ENCODE measurements at regions not wholly inside any gene's neighbourhood (a gene's known extent, or its start where the extent isn't known, plus 50 kb on each side); places are given as distances from the start of the nearest gene placed in this dataset.
"Not testable (repeated sequence)": the region's sequence is repeated elsewhere in the genome, so short reads cannot be mapped to it uniquely, and the experiment has no call there.

- DNase-seq (ENCODE audit: low spot score): no peak
Measured at GRCh38 chr14:89490466-89490865, 73.4 kb upstream of the FOXN3 start.

- DNase-seq (ENCODE audit: low spot score): peak; percentile 38
Measured at GRCh38 chr14:89489761-89490437, 72.9 kb upstream of the FOXN3 start.

- DNase-seq (ENCODE audit: low spot score): no peak
Measured at GRCh38 chr14:89486961-89487360, 69.9 kb upstream of the FOXN3 start.

DNA sequence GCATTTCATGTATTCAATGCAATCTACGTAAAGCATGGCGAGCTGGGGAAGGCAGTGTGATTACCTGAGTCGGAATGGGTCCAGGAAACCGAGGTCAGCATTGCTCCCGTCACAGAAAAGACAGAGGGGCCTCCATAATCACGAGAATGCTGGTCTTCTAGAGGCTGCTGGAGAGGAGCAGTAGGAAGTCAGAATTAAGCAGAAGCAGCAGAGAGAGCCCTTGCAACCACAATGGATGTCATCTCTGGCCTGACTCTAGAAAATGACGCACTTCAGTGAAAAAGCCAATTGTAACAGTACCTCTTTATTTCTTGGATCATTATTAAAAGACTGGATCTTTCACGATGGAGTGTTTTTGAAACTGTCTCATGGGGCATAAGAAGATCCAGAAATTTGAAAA, 69.5 kb upstream of the FOXN3 start:
- DNase-seq (ENCODE audit: low spot score): no peak

GRCh38 chr14:89485264-89485663, 68.2 kb upstream of the FOXN3 start:
- no peak for DNase-seq (ENCODE audit: low spot score)

- no peak for DNase-seq (ENCODE audit: low spot score)
Measured at GRCh38 chr14:89484051-89484844, 67.2 kb upstream of the FOXN3 start.

GRCh38 chr14:89481196-89481595, 64.2 kb upstream of the FOXN3 start:
- no peak for DNase-seq (ENCODE audit: low spot score)

- no peak for DNase-seq (ENCODE audit: low spot score)
Measured at GRCh38 chr14:89480278-89480677, 63.2 kb upstream of the FOXN3 start.

- no peak for DNase-seq (ENCODE audit: low spot score)
Measured at GRCh38 chr14:89479802-89480201, 62.8 kb upstream of the FOXN3 start.

DNA sequence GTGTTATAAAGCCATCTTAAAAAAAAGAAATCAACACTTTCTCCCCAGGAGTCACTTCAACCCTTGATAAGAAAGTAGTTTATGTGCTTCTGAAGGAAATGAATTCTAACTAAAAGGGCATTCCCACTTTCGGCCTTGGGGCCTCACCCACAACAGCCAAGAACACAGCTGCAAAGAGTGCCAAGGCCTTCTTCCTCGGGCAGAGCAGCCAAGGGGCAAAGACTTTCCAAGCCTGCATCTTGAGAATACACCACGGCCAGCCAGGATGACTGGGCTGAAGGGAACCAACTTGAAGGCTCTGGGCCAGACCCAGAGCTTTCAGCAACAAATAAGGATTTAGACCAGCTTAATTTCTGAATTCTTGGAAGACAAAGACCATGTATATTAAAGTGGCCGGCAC, 60.4 kb upstream of the FOXN3 start:
- no peak for DNase-seq (ENCODE audit: low spot score)

DNA sequence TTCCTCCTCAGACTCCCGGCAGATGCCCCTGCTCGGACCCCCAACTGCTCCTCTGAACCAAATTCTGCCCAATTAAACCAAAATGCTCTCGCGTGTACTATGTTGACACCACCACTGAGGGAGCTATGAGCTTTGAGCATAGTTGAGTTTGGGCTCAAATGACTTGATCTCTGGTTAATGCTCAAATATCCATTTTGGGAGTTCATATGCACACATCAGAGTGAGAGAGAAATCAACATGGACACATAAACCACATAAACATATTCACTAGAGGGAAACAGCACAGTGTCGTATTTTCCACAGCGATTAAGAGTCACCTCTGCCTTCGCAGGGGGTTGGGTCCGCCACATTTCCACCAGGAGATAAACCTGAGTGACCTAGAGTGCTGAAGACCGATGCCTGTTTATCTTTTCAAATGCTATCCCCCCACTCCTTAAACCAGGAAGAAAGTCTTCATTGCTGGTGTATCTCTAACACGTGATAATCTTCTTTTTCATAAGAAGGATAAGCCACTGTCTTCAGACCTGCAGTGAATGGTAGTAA, 59.4 kb upstream of the FOXN3 start:
- DNase-seq (ENCODE audit: low spot score): no peak

- DNase-seq (ENCODE audit: low spot score): no peak
Measured at GRCh38 chr14:89474464-89474863, 57.4 kb upstream of the FOXN3 start.

DNA sequence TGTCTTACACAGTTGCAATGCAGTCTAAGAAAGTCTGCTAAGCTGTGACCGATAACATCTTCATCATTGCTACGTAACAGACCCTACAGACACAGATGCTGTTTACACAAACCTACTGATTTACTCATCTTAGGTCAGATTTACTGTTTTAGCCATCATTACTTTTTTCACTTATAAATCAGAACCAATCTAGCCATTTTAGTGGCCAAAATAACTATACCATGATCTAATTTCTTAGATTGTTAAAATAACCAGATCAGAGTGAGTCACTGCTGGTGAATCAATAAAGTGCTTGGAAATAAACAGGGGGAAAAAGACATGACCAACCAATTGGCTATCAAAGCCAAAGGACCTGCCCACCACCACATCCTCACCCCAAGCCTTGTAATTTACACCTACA, 57.0 kb upstream of the FOXN3 start:
- DNase-seq (ENCODE audit: low spot score): peak; percentile 22

DNA sequence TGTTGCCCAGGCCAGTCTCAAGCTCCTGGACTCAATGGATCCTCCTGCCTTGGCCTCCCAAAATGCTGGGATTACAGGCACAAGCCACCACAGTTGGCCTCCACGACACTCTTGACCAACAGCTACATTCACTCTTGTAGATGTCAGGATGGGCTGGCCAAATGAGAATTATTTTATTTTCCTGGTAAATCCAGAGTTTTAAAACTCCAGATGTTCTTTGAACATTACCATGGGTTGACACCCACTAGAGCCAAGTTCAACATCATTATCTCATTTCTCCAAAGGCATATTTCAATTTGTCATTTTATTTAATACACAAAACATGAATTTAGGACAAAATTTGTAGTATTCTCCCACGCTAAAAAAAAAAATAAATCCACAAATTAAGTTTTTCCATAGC, 56.5 kb upstream of the FOXN3 start:
- no peak for DNase-seq (ENCODE audit: low spot score)

DNA sequence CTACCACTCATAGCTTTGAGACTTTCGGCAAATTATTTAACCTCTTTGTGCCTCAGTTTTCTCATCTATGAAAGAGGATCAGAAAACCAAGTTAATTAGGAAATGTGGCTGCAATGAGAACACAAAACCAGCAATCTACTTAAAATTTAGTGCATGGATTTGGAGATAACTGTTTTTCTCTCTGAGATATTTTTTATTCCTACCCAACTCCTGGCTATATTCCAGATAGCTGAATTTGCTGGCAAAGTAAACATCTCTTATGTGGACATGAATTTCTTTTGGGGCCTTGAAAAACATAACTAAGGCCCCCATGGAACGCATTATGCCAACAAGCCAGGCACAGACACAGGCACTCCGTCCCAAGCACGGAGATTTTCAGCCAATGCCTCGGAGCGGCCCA, 53.4 kb upstream of the FOXN3 start:
- no peak for DNase-seq (ENCODE audit: low spot score)

- no peak for DNase-seq (ENCODE audit: low spot score)
Measured at GRCh38 chr14:89469210-89470198, 52.5 kb upstream of the FOXN3 start.

DNA sequence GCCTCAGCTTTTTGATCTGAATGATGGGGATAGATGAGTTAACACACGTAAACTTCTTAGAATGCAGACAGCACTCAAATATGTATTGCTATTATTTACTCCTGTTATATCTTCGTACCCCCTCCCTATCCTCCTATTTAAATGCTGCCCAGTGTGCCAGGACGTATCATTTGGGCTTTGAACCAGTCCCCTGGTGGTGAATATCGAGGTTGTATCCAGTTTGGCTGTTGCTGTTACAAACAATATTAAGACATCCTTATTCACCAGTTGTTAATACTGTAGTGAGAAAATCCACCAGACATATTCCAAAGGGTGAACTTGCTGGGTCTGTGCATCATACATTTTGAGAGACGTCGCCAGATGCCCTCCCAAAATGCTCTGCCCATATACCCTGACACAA, 51.5 kb upstream of the FOXN3 start:
- DNase-seq (ENCODE audit: low spot score): no peak

DNA sequence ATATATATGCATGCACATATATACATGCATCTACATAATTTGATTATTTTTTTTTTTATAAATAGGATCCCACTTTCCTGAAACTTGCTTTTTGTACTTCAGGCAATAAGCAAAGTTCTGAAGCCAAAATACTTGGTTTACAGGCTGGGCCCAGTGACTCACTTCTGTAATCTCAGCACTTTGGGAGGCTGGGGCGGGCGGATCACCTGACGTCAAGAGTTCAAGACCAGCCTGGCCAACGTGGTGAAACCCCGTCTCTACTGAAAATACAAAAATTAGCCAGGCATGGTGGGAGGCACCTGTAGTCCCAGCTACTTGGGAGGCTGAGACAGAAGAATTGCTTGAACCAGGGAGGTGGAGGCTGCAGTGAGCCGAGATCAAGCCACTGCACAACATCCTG, 51.0 kb upstream of the FOXN3 start:
- DNase-seq (ENCODE audit: low spot score): not testable (repeated sequence)

GRCh38 chr14:89466944-89467343, 49.9 kb upstream of the FOXN3 start:
- DNase-seq (ENCODE audit: low spot score): peak; percentile 8

Data from AG08395 (cell line).